ENCODE measurements at regions not wholly inside any gene's neighbourhood (a gene's known extent, or its start where the extent isn't known, plus 50 kb on each side); places are given as distances from the start of the nearest gene placed in this dataset.

GRCh38 chr5:85109616-85110015, 724.9 kb upstream of the EDIL3 start:
- TF ChIP-seq CTCF (IDR thresholded peaks at IDR 0.05) (no peak), POLR2AphosphoS5 (IDR thresholded peaks at IDR 0.05) (no peak), POLR2A (IDR thresholded peaks at IDR 0.05) (no peak), EP300 (IDR thresholded peaks at IDR 0.05) (no peak)

All from upper lobe of left lung (tissue), 4 donors.